ENCODE measurements at regions not wholly inside any gene's neighbourhood (a gene's known extent, or its start where the extent isn't known, plus 50 kb on each side); places are given as distances from the start of the nearest gene placed in this dataset.
"Not testable (repeated sequence)": the region's sequence is repeated elsewhere in the genome, so short reads cannot be mapped to it uniquely, and the experiment has no call there.

- H3K27me3 Mint-ChIP-seq; H3K9me3 Mint-ChIP-seq; H3K36me3 Mint-ChIP-seq (ENCODE audit: low read depth); intact Hi-C loops (cut with micrococcal nuclease): not testable (repeated sequence)
- DNase-seq = peak; percentile 75
- Mint-ChIP-seq H3K4me1 (peaks cover 42% of the 10 kb centered on the region), H3K27ac (peak overlapping the region; percentile 46), H3K4me3 (peak overlapping the region; percentile 75)
Measured at GRCh38 chr17:64713786-64714185, 51.7 kb upstream of the SMURF2 start.

DNA sequence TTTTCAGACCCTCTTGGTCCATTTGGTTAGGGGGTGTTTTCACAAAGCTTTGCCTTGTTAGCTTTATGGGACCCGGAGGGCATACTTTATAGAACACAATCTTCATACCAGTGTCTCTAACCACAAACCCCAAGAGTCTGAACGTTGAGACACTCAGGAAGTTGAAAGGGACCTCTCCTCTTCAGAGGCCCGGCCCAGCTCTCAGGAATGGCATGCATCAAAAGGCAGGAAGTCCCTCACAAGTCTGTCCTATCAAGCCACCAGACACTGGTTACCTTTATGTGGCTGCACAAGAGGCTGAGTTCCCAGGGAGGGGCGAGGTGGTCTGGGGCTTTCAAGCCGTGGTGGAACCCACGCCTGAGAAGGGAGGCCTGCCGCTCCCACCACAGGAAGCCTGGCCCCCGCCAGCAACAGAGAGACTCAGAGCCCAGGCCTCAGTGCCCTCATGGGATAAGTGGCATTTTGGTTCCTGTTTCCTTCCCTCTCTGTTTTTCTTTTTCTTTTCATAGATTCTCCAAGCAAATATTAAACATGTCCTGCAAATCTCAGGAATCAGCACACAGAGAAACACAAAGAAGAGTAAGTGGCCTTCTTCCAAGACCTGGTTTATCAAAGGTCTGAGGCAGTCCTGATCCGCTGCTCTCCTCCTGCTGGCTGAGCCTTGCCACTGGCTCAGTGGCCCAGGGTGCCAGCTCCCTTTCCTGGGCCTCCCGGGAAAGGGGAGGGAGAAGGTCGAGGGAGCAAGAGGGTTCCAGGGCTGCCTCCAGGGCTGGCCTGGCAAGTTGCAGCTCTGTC is 50.6 kb upstream of the SMURF2 start:
- H3K36me3 Mint-ChIP-seq (ENCODE audit: low read depth); H3K9me3 Mint-ChIP-seq; intact Hi-C loops (cut with micrococcal nuclease); H3K27me3 Mint-ChIP-seq: not testable (repeated sequence)
- H3K4me1 Mint-ChIP-seq = peaks cover 45% of the 10 kb centered on the region
- DNase-seq = peak; percentile 81
- H3K27ac Mint-ChIP-seq = peak overlapping the region; percentile 76
- peak overlapping the region; percentile 75 for H3K4me3 Mint-ChIP-seq
